ENCODE measurements at regions not wholly inside any gene's neighbourhood (a gene's known extent, or its start where the extent isn't known, plus 50 kb on each side); places are given as distances from the start of the nearest gene placed in this dataset.
"Not testable (repeated sequence)": the region's sequence is repeated elsewhere in the genome, so short reads cannot be mapped to it uniquely, and the experiment has no call there.

- no peak for DNase-seq
These were observed 481.6 kb downstream of the PLPP3 start for GRCh38 chr1:56097713-56098112.

- no peak for DNase-seq
These were observed 483.4 kb downstream of the PLPP3 start for GRCh38 chr1:56095696-56096665.

- DNase-seq, result no peak
These were observed 485.2 kb downstream of the PLPP3 start for GRCh38 chr1:56094168-56094567.

- no peak for DNase-seq
These were observed 486.4 kb downstream of the PLPP3 start for GRCh38 chr1:56092684-56093570.

GRCh38 chr1:56089826-56090225, 489.5 kb downstream of the PLPP3 start:
- not testable (repeated sequence) for DNase-seq

- no peak for DNase-seq
These were observed 495.1 kb downstream of the PLPP3 start for GRCh38 chr1:56084246-56084645.

GRCh38 chr1:56081736-56082135, 497.6 kb downstream of the PLPP3 start:
- no peak for DNase-seq

GRCh38 chr1:56081173-56081572, 498.2 kb downstream of the PLPP3 start:
- DNase-seq, result no peak

GRCh38 chr1:56080123-56080522, 499.2 kb downstream of the PLPP3 start:
- DNase-seq, result no peak

- DNase-seq, result no peak
These were observed 500.0 kb downstream of the PLPP3 start for GRCh38 chr1:56079391-56079790.

- DNase-seq, result no peak
These were observed 502.2 kb downstream of the PLPP3 start for GRCh38 chr1:56077206-56077605.

GRCh38 chr1:56074007-56074651, 505.2 kb downstream of the PLPP3 start:
- no peak for DNase-seq

GRCh38 chr1:56073614-56074006, 505.8 kb downstream of the PLPP3 start:
- DNase-seq, result no peak

GRCh38 chr1:56073206-56073605, 506.2 kb downstream of the PLPP3 start:
- DNase-seq, result no peak

GRCh38 chr1:56072310-56072709, 507.1 kb downstream of the PLPP3 start:
- no peak for DNase-seq

GRCh38 chr1:56071351-56071750, 508.0 kb downstream of the PLPP3 start:
- DNase-seq, result no peak

GRCh38 chr1:56070601-56071000, 508.8 kb downstream of the PLPP3 start:
- DNase-seq, result no peak

- no peak for DNase-seq
These were observed 509.5 kb downstream of the PLPP3 start for GRCh38 chr1:56069824-56070223.

GRCh38 chr1:56068908-56069307, 510.5 kb downstream of the PLPP3 start:
- DNase-seq, result no peak

- no peak for DNase-seq
These were observed 511.2 kb downstream of the PLPP3 start for GRCh38 chr1:56068210-56068609.

GRCh38 chr1:56065729-56066128, 513.6 kb downstream of the PLPP3 start:
- DNase-seq, result no peak

GRCh38 chr1:56064705-56065104, 514.7 kb downstream of the PLPP3 start:
- no peak for DNase-seq

- no peak for DNase-seq
These were observed 515.9 kb downstream of the PLPP3 start for GRCh38 chr1:56063461-56063860.

Data from CD4-positive, alpha-beta T cell treated with Interleukin-4 for 1 hour (primary cell).